ENCODE measurements at regions not wholly inside any gene's neighbourhood (a gene's known extent, or its start where the extent isn't known, plus 50 kb on each side); places are given as distances from the start of the nearest gene placed in this dataset.
"Not testable (repeated sequence)": the region's sequence is repeated elsewhere in the genome, so short reads cannot be mapped to it uniquely, and the experiment has no call there.

- Histone ChIP-seq H3K4me1 (ENCODE audit: control insufficient read depth in 4 of 4, insufficient read depth in 4 of 4, low read length in 3 of 4) (no peaks in the 10 kb centered on the region), H3K9ac (ENCODE audit: low read depth in 1 of 2, low read length in 2 of 2) (no peak overlapping the region), H3K36me3 (ENCODE audit: control insufficient read depth in 4 of 4, insufficient read depth in 3 of 4, low read depth in 1 of 4, low read length in 3 of 4) (no peaks in the 10 kb centered on the region), H3K27ac (ENCODE audit: low read depth in 1 of 2, low read length in 2 of 2) (no peak overlapping the region), H3K27me3 (ENCODE audit: control insufficient read depth in 4 of 4, insufficient read depth in 4 of 4, low read length in 3 of 4) (no peaks in the 10 kb centered on the region), H3K4me3 (ENCODE audit: low read depth in 1 of 3, low read length in 3 of 3) (no peak overlapping the region), H3K9me3 (ENCODE audit: control insufficient read depth in 4 of 4, low read length in 3 of 4) (no peaks in the 10 kb centered on the region)
- WGBS, result 58% methylated on average over 4 of the region's 4 CpGs
- TF ChIP-seq SP1 (IDR thresholded peaks at IDR 0.05) (no peak), HNF4G (IDR thresholded peaks at IDR 0.05) (no peak), RAD21 (IDR thresholded peaks at IDR 0.05) (no peak)
- TF ChIP-seq, protein P1, sequence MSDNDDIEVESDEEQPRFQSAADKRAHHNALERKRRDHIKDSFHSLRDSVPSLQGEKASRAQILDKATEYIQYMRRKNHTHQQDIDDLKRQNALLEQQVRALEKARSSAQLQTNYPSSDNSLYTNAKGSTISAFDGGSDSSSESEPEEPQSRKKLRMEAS (IDR thresholded peaks at IDR 0.05), result no peak
- DNase-seq (ENCODE audit: low spot score), result no peak
Observed at GRCh38 chr3:191131305-191131704, 67.7 kb upstream of the OSTN start.

DNA sequence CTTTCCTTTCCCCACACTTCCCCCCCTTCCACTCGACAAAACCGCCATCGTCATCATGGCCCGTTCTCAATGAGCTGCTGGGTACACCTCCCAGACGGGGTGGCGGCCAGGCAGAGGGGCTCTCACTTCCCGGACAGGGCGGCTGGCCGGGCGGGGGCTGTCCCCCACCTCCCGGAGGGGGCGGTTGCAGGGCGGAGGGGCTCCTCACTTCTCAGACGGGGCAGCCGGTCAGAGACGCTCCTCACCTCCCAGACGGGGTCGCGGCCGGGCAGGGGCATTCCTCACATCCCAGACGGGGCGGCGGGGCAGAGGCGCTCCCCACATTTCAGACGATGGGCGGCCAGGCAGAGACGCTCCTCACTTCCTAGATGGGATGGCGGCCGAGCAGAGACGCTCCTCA is 74.2 kb upstream of the OSTN start:
- H3K9ac ChIP-seq (ENCODE audit: low read depth in 1 of 2, low read length in 2 of 2); DNase-seq (ENCODE audit: low spot score); H3K4me3 ChIP-seq (ENCODE audit: low read depth in 1 of 3, low read length in 3 of 3); H3K36me3 ChIP-seq (ENCODE audit: control insufficient read depth in 4 of 4, insufficient read depth in 3 of 4, low read depth in 1 of 4, low read length in 3 of 4); H3K27ac ChIP-seq (ENCODE audit: low read depth in 1 of 2, low read length in 2 of 2); H3K27me3 ChIP-seq (ENCODE audit: control insufficient read depth in 4 of 4, insufficient read depth in 4 of 4, low read length in 3 of 4); H3K4me1 ChIP-seq (ENCODE audit: control insufficient read depth in 4 of 4, insufficient read depth in 4 of 4, low read length in 3 of 4); H3K9me3 ChIP-seq (ENCODE audit: control insufficient read depth in 4 of 4, low read length in 3 of 4): not testable (repeated sequence)
- WGBS, result 98% methylated on average over 23 of the region's 30 CpGs

DNA sequence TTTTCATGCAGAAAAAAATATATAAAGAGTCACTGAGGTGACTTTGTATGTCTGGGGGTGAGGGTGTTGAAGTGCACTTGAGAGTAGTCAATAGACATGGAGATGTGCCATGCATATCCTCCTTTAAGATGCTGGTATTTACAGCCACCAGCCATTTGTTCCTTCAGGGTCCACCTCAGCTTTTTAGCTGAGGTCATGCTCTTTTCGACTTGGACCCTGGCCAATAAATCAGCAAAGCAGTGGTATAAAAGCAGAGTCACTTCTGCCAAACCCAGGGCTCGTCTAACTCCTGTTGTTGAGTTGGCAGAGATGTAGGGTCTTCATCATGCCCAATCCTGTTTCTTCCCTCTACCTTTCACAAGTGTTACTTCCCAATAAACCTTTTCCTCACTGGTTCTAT is 75.1 kb upstream of the OSTN start:
- Histone ChIP-seq H3K9ac (ENCODE audit: low read depth in 1 of 2, low read length in 2 of 2) (no peak overlapping the region), H3K4me3 (ENCODE audit: low read depth in 1 of 3, low read length in 3 of 3) (no peak overlapping the region), H3K9me3 (ENCODE audit: control insufficient read depth in 4 of 4, low read length in 3 of 4) (no peaks in the 10 kb centered on the region), H3K4me1 (ENCODE audit: control insufficient read depth in 4 of 4, insufficient read depth in 4 of 4, low read length in 3 of 4) (peaks cover 0 to 3% (median 2%) of the 10 kb centered on the region in 4 donors), H3K27ac (ENCODE audit: low read depth in 1 of 2, low read length in 2 of 2) (no peak overlapping the region), H3K36me3 (ENCODE audit: control insufficient read depth in 4 of 4, insufficient read depth in 3 of 4, low read depth in 1 of 4, low read length in 3 of 4) (no peaks in the 10 kb centered on the region), H3K27me3 (ENCODE audit: control insufficient read depth in 4 of 4, insufficient read depth in 4 of 4, low read length in 3 of 4) (no peaks in the 10 kb centered on the region)
- TF ChIP-seq, protein P2, sequence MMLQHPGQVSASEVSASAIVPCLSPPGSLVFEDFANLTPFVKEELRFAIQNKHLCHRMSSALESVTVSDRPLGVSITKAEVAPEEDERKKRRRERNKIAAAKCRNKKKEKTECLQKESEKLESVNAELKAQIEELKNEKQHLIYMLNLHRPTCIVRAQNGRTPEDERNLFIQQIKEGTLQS (IDR thresholded peaks at IDR 0.05), result no peak
- TF ChIP-seq NR2F2 (IDR thresholded peaks at IDR 0.05) (no peak), FOXA1 (IDR thresholded peaks at IDR 0.05) (no peak), HNF4G (IDR thresholded peaks at IDR 0.05) (no peak), TAF1 (conservative IDR thresholded peaks at IDR 0.05) (no peak), HNF4A (conservative IDR thresholded peaks at IDR 0.05) (no peak), EGR1 (IDR thresholded peaks at IDR 0.05; ENCODE audit: low read depth in 2 of 2) (no peak), JUND (IDR thresholded peaks at IDR 0.05) (no peak), YY1 (IDR thresholded peaks at IDR 0.05) (no peak)
- TF ChIP-seq, protein P3, sequence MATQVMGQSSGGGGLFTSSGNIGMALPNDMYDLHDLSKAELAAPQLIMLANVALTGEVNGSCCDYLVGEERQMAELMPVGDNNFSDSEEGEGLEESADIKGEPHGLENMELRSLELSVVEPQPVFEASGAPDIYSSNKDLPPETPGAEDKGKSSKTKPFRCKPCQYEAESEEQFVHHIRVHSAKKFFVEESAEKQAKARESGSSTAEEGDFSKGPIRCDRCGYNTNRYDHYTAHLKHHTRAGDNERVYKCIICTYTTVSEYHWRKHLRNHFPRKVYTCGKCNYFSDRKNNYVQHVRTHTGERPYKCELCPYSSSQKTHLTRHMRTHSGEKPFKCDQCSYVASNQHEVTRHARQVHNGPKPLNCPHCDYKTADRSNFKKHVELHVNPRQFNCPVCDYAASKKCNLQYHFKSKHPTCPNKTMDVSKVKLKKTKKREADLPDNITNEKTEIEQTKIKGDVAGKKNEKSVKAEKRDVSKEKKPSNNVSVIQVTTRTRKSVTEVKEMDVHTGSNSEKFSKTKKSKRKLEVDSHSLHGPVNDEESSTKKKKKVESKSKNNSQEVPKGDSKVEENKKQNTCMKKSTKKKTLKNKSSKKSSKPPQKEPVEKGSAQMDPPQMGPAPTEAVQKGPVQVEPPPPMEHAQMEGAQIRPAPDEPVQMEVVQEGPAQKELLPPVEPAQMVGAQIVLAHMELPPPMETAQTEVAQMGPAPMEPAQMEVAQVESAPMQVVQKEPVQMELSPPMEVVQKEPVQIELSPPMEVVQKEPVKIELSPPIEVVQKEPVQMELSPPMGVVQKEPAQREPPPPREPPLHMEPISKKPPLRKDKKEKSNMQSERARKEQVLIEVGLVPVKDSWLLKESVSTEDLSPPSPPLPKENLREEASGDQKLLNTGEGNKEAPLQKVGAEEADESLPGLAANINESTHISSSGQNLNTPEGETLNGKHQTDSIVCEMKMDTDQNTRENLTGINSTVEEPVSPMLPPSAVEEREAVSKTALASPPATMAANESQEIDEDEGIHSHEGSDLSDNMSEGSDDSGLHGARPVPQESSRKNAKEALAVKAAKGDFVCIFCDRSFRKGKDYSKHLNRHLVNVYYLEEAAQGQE (IDR thresholded peaks at IDR 0.05), result no peak
- DNase-seq (ENCODE audit: low spot score), result no peak
- WGBS, result 47% methylated on average over 2 of the region's 2 CpGs
